ENCODE measurements at regions not wholly inside any gene's neighbourhood (a gene's known extent, or its start where the extent isn't known, plus 50 kb on each side); places are given as distances from the start of the nearest gene placed in this dataset.

- no peak overlapping the region for H3K4me2 ChIP-seq (ENCODE audit: insufficient read depth, low read length)
- no peak for DNase-seq (ENCODE audit: extremely low read depth in 1 of 4, low spot score in 3 of 4)
- in situ Hi-C loops (cut with MboI) (no loop called here), intact Hi-C loops (cut with micrococcal nuclease) (no loop called here)
- no peaks in the 10 kb centered on the region for H3K36me3 ChIP-seq (ENCODE audit: control insufficient read depth, insufficient read depth, low read length)
- no TSS peak for BruUV-seq (replicated peaks)
- no peaks in the 10 kb centered on the region for H3K9me1 ChIP-seq (ENCODE audit: control insufficient read depth, insufficient read depth, low read length)
- peak; percentile 81 for TF ChIP-seq RFX1 (IDR thresholded peaks at IDR 0.05)
- TF ChIP-seq ZNF277 (CRISPR knock-in tag; IDR thresholded peaks at IDR 0.05; ENCODE audit: borderline replicate concordance) = no peak
- FAIRE-seq = no peak
- no peaks in the 10 kb centered on the region for H3K79me2 ChIP-seq (ENCODE audit: control insufficient read depth, insufficient read depth, low read length)
- ChIA-PET POLR2A (no interaction called here), CTCF (ENCODE audit: low intra/inter-chr PET ratio) (no interaction called here)
- H2AFZ ChIP-seq (ENCODE audit: low read depth, low read length) = no peak overlapping the region
- H3K27me3 ChIP-seq (ENCODE audit: control insufficient read depth in 2 of 2, insufficient read depth in 2 of 2, low read length in 2 of 2) = peaks cover 0 to 22% of the 10 kb centered on the region in 2 experiments; a peak in 2 of 5 replicates
- H3K4me3 ChIP-seq = no peak overlapping the region
- no peaks in the 10 kb centered on the region for H3K9me3 ChIP-seq (replicated peaks; ENCODE audit: control insufficient read depth, insufficient read depth, low read depth, low read length)
- WGBS (ENCODE audit: insufficient coverage, low coverage, missing lambda C conversion rate) = under 1% methylated on average over 38 of the region's 43 CpGs
- no peaks in the 10 kb centered on the region for H3K4me1 ChIP-seq (replicated peaks in 1 of 2; ENCODE audit: control insufficient read depth in 2 of 2, insufficient read depth in 2 of 2, low read length in 2 of 2)
- H3K27ac ChIP-seq (ENCODE audit: extremely low read depth, low read depth, low read length) = no peak overlapping the region
- H4K20me1 ChIP-seq (replicated peaks; ENCODE audit: control insufficient read depth, insufficient read depth, low read length) = no peaks in the 10 kb centered on the region; the same call in 1 of the 2 replicates
- no peak; the same call in 2 of the 3 replicates for ATAC-seq
- no peak overlapping the region for H3K9ac ChIP-seq (ENCODE audit: insufficient read depth in 1 of 2, low read depth in 2 of 2, low read length in 2 of 2)
These were observed 207.2 kb upstream of the SRRM4 start for GRCh38 chr12:118773956-118774723.

- no peak for TF ChIP-seq HSF4 (CRISPR knock-in tag; IDR thresholded peaks at IDR 0.05; ENCODE audit: borderline replicate concordance)
- WGBS (ENCODE audit: insufficient coverage, low coverage, missing lambda C conversion rate) = 0% methylated on average over 3 of the region's 3 CpGs
- no peak overlapping the region for H3K4me2 ChIP-seq (ENCODE audit: insufficient read depth, low read length)
- DNase-seq (ENCODE audit: extremely low read depth in 1 of 4, low spot score in 3 of 4) = no peak
- ChIA-PET CTCF (ENCODE audit: low intra/inter-chr PET ratio) (no interaction called here), POLR2A (no interaction called here)
- peaks cover 0 to 22% of the 10 kb centered on the region in 2 experiments; a peak in 2 of 5 replicates for H3K27me3 ChIP-seq (ENCODE audit: control insufficient read depth in 2 of 2, insufficient read depth in 2 of 2, low read length in 2 of 2)
- no peaks in the 10 kb centered on the region for H4K20me1 ChIP-seq (replicated peaks; ENCODE audit: control insufficient read depth, insufficient read depth, low read length)
- no peaks in the 10 kb centered on the region for H3K9me3 ChIP-seq (replicated peaks; ENCODE audit: control insufficient read depth, insufficient read depth, low read depth, low read length)
- H3K9ac ChIP-seq (ENCODE audit: insufficient read depth in 1 of 2, low read depth in 2 of 2, low read length in 2 of 2) = no peak overlapping the region
- in situ Hi-C loops (cut with MboI) = no loop called here
- BruUV-seq (replicated peaks) = no TSS peak
- H2AFZ ChIP-seq (ENCODE audit: low read depth, low read length) = no peak overlapping the region
- H3K79me2 ChIP-seq (ENCODE audit: control insufficient read depth, insufficient read depth, low read length) = no peaks in the 10 kb centered on the region
- no peak for FAIRE-seq
- H3K9me1 ChIP-seq (ENCODE audit: control insufficient read depth, insufficient read depth, low read length) = no peaks in the 10 kb centered on the region
- no peak overlapping the region for H3K27ac ChIP-seq (ENCODE audit: extremely low read depth, low read depth, low read length)
- intact Hi-C loops (cut with micrococcal nuclease) = no loop called here
- no peaks in the 10 kb centered on the region for H3K4me1 ChIP-seq (replicated peaks in 1 of 2; ENCODE audit: control insufficient read depth in 2 of 2, insufficient read depth in 2 of 2, low read length in 2 of 2)
- ATAC-seq = no peak
- H3K4me3 ChIP-seq = no peak overlapping the region
- no peaks in the 10 kb centered on the region for H3K36me3 ChIP-seq (ENCODE audit: control insufficient read depth, insufficient read depth, low read length)
These were observed 203.8 kb upstream of the SRRM4 start for GRCh38 chr12:118777504-118777903.
